MM.1S (cell line): ENCODE measurements at regions not wholly inside any gene's neighbourhood (a gene's known extent, or its start where the extent isn't known, plus 50 kb on each side); places are given as distances from the start of the nearest gene placed in this dataset.

Source experiments
- DNase-seq: peaks from one replicate; pipeline ENCODE4 v3.0.0-alpha.2; 2015
- H2AFZ ChIP-seq: fragments of 300-600 bp; sonication (generic); 2 replicates; pipeline ENCODE4 v1.6.0; 2016; ENCODE audit warnings: antibody characterized with exemption, low read length
- H3F3A ChIP-seq: fragments of 300-600 bp; sonication (generic); 2 replicates; pipeline ENCODE4 v1.6.1; 2016; ENCODE audit warnings: mild to moderate bottlenecking, antibody characterized with exemption, low read length, moderate library complexity, mixed read lengths; ENCODE audit not compliant: insufficient read depth
- H3K27ac ChIP-seq: fragments of 300-600 bp; sonication (generic); 2 replicates; pipeline ENCODE4 v1.5.1; 2016; ENCODE audit warnings: mild to moderate bottlenecking, low read length
- H3K27me3 ChIP-seq: fragments of 300-600 bp; sonication (generic); replicated peaks from 2 replicates; pipeline ENCODE4 v1.6.0; 2016; ENCODE audit warnings: low read length; ENCODE audit not compliant: insufficient read depth
- H3K36me3 ChIP-seq: fragments of 300-600 bp; sonication (generic); replicated peaks from 2 replicates; pipeline ENCODE4 v1.6.1; 2016; ENCODE audit warnings: mild to moderate bottlenecking, low read length, mixed read lengths; ENCODE audit not compliant: insufficient read depth
- H3K4me1 ChIP-seq: fragments of 300-600 bp; sonication (generic); 2 replicates; pipeline ENCODE4 v1.6.1; 2016; ENCODE audit warnings: low read length, mixed read lengths
- H3K4me2 ChIP-seq: fragments of 300-600 bp; sonication (generic); 2 replicates; pipeline ENCODE4 v1.6.0; 2016; ENCODE audit warnings: low read depth, low read length
- H3K4me3 ChIP-seq: fragments of 300-600 bp; sonication (generic); 2 replicates; pipeline ENCODE4 v1.5.1; 2016; ENCODE audit warnings: low read length, mixed read lengths
- H3K79me2 ChIP-seq: fragments of 300-600 bp; sonication (generic); 2 replicates; pipeline ENCODE4 v1.6.1; 2016; ENCODE audit warnings: mixed run types, low read length, mixed read lengths
- H3K9ac ChIP-seq: fragments of 300-600 bp; sonication (generic); 2 replicates; pipeline ENCODE4 v1.6.1; 2016; ENCODE audit warnings: low read length, mixed read lengths
- H3K9me2 ChIP-seq: fragments of 300-600 bp; sonication (generic); replicated peaks from 2 replicates; pipeline ENCODE4 v1.6.1; 2016; ENCODE audit warnings: mild to moderate bottlenecking, low read length, mixed read lengths; ENCODE audit not compliant: insufficient read depth
- H3K9me3 ChIP-seq: fragments of 300-600 bp; sonication (generic); replicated peaks from 2 replicates; pipeline ENCODE4 v1.6.1; 2016; ENCODE audit warnings: mild to moderate bottlenecking, low read length, mixed read lengths; ENCODE audit not compliant: insufficient read depth
- H4K20me1 ChIP-seq: fragments of 300-600 bp; sonication (generic); 2 replicates; pipeline ENCODE4 v1.6.1; 2016; ENCODE audit warnings: mild to moderate bottlenecking, low read length, moderate library complexity, mixed read lengths; ENCODE audit not compliant: insufficient read depth
- CTCF ChIP-seq: fragments of 300-600 bp; sonication (generic); IDR thresholded peaks from 2 replicates; pipeline ENCODE4 v1.5.1; 2016; ENCODE audit warnings: antibody characterized with exemption, low read length, mixed read lengths
- EZH2 ChIP-seq: fragments of 300-600 bp; sonication (generic); optimal IDR thresholded peaks from 2 replicates; pipeline ENCODE3; 2017; ENCODE audit warnings: low read depth, mild to moderate bottlenecking, antibody characterized with exemption, low read length, mixed read lengths
- EZH2phosphoT487 ChIP-seq: fragments of 300-600 bp; sonication (generic); IDR thresholded peaks from 2 replicates; pipeline ENCODE4 v1.6.1; 2018; ENCODE audit warnings: antibody characterized with exemption, low read length

GRCh38 chrX:39874202-39874816 lies 223.4 kb downstream of the BCOR start:
- Histone ChIP-seq H3K9me3 (no peaks in the 10 kb centered on the region), H3K4me2 (no peak overlapping the region), H3K4me3 (no peak overlapping the region), H4K20me1 (no peaks in the 10 kb centered on the region), H3K79me2 (no peaks in the 10 kb centered on the region), H3F3A (no peaks in the 10 kb centered on the region), H3K4me1 (no peaks in the 10 kb centered on the region), H3K9me2 (no peaks in the 10 kb centered on the region), H3K27ac (no peak overlapping the region), H2AFZ (no peak overlapping the region), H3K36me3 (no peaks in the 10 kb centered on the region), H3K27me3 (no peaks in the 10 kb centered on the region), H3K9ac (no peak overlapping the region)
- TF ChIP-seq EZH2, result no peak
- TF ChIP-seq CTCF, result no peak
- TF ChIP-seq EZH2phosphoT487, result no peak
- no peak for DNase-seq

DNA sequence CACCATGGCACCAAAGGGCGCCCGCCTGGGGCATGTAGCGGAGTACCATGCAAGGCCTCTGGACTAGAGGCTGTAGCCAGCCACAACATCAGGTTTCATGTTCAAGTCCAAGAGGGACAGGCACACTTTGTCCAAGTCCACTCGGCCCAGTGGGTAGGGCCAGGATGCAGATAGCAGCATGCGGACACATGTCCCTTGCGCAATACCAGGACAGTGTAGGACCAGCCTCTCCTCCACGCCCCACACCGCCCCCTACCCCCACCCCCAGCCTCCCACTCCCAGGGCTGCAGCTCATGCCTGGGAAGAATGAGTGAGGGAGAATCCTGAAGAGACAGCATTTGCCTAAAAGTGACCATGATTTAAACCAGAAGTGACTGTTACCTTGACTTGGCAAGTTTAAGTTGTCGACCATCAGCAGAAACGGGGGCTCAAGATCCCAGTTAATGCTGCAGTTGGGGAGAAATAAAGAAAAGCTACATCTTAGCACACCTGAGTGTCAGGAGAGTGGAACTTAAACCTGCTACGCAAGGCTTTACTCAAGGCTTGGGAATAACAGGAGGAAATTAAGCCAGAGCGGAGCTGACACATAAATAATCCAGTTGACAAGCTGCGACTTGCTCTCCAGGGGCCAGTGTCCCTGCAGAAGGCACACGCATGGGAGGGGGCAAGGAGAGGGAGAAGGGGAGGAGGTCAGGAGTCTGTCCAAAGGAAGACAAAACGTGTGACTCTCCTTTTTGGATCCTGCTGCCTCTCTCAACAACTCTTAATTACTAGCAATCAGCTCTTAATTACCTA lies 221.7 kb downstream of the BCOR start:
- no peak overlapping the region for H3K9ac ChIP-seq
- no peaks in the 10 kb centered on the region for H3K9me3 ChIP-seq
- H3K4me3 ChIP-seq, result no peak overlapping the region

DNA sequence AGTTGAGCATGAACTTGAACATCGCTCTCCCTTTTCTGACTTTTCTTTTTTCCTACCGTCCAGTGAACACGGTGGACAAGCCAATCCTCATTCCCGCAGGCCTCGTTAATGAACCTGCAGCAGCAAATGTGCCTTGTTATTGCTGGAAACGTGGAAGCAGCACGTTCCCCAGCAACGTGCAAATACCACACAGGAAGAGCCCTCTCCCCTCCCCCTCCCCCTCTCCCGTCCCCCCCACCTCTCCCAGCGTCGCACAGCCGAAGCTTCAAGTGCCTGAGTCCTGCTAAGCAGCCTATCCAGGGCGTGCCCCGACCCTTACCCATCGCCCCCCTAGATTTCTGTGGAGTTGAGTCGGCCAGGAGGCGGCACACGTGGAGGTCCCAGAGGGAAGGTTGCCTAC lies 219.9 kb downstream of the BCOR start:
- H3K27me3 ChIP-seq, result no peaks in the 10 kb centered on the region
- no peaks in the 10 kb centered on the region for H3K36me3 ChIP-seq
- no peaks in the 10 kb centered on the region for H3F3A ChIP-seq
- H3K9ac ChIP-seq, result no peak overlapping the region
- H3K4me2 ChIP-seq, result no peak overlapping the region
- no peaks in the 10 kb centered on the region for H3K4me1 ChIP-seq
- H3K4me3 ChIP-seq, result no peak overlapping the region
- no peak overlapping the region for H3K27ac ChIP-seq
- no peak for TF ChIP-seq CTCF
- no peak for TF ChIP-seq EZH2phosphoT487
- TF ChIP-seq EZH2, result no peak
- H4K20me1 ChIP-seq, result no peaks in the 10 kb centered on the region
- no peaks in the 10 kb centered on the region for H3K79me2 ChIP-seq
- no peaks in the 10 kb centered on the region for H3K9me2 ChIP-seq
- no peaks in the 10 kb centered on the region for H3K9me3 ChIP-seq
- no peak for DNase-seq
- no peak overlapping the region for H2AFZ ChIP-seq

More for the DNA sequence above, 221.7 kb downstream of the BCOR start:
- Histone ChIP-seq H3K27me3 (no peaks in the 10 kb centered on the region), H4K20me1 (no peaks in the 10 kb centered on the region), H3K9me2 (no peaks in the 10 kb centered on the region), H3F3A (no peaks in the 10 kb centered on the region), H3K27ac (no peak overlapping the region), H3K4me2 (no peak overlapping the region), H2AFZ (no peak overlapping the region), H3K4me1 (no peaks in the 10 kb centered on the region), H3K36me3 (no peaks in the 10 kb centered on the region), H3K79me2 (no peaks in the 10 kb centered on the region)
- DNase-seq, result no peak
- TF ChIP-seq CTCF (no peak), EZH2phosphoT487 (no peak), EZH2 (no peak)
